D721Med (cell line): ENCODE measurements at regions not wholly inside any gene's neighbourhood (a gene's known extent, or its start where the extent isn't known, plus 50 kb on each side); places are given as distances from the start of the nearest gene placed in this dataset.

Source experiments
- DNase-seq: peaks from one replicate; pipeline ENCODE4 v3.0.0; 2011; ENCODE audit warnings: low spot score; ENCODE audit not compliant: insufficient read length
- FAIRE-seq: peaks from 2 replicates; lab custom pipeline; 2011; peaks lifted over from hg19 to GRCh38; lab: Jason Lieb, UNC
- CTCF ChIP-seq: IDR thresholded peaks from 2 replicates; pipeline ENCODE4 v1.5.1; 2012; ENCODE audit warnings: mild to moderate bottlenecking, control low read depth; ENCODE audit not compliant: insufficient read depth; ENCODE audit errors: missing control alignments

- TF ChIP-seq CTCF: no peak
- FAIRE-seq: no peak
- no peak for DNase-seq
Observed at GRCh38 chr4:75371915-75372314, 142.3 kb downstream of the RCHY1 start.

- no peak for TF ChIP-seq CTCF
- no peak for FAIRE-seq
- no peak for DNase-seq
Observed at GRCh38 chr4:75370576-75370975, 143.6 kb downstream of the RCHY1 start.

GRCh38 chr4:75345423-75345822 lies 168.8 kb downstream of the RCHY1 start:
- TF ChIP-seq CTCF: no peak
- DNase-seq (no peak), FAIRE-seq (no peak)

- no peak for FAIRE-seq
- DNase-seq: no peak
- no peak for TF ChIP-seq CTCF
Observed at GRCh38 chr4:75344915-75345314, 169.3 kb downstream of the RCHY1 start.

- no peak for FAIRE-seq
- no peak for DNase-seq
- TF ChIP-seq CTCF: no peak
Observed at GRCh38 chr4:75343333-75343732, 170.9 kb downstream of the RCHY1 start.

- TF ChIP-seq CTCF: no peak
- DNase-seq (no peak), FAIRE-seq (no peak)
Observed at GRCh38 chr4:75340561-75340960, 173.6 kb downstream of the RCHY1 start.

- FAIRE-seq (no peak), DNase-seq (no peak)
- TF ChIP-seq CTCF: no peak
Observed at GRCh38 chr4:75338352-75338880, 175.8 kb downstream of the RCHY1 start.
